GM23248 (cell line): ENCODE measurements at regions not wholly inside any gene's neighbourhood (a gene's known extent, or its start where the extent isn't known, plus 50 kb on each side); places are given as distances from the start of the nearest gene placed in this dataset.

Experiments used
- EZH2 ChIP-seq: fragments of 200-600 bp; sonication (generic); IDR thresholded peaks from 2 replicates; pipeline ENCODE4 v1.6.1; 2018; ENCODE audit warnings: antibody characterized with exemption, mild to moderate bottlenecking; ENCODE audit not compliant: insufficient read depth, poor library complexity, severe bottlenecking
- EZH2phosphoT487 ChIP-seq: fragments of 200-600 bp; sonication (generic); IDR thresholded peaks from 2 replicates; pipeline ENCODE4 v1.6.1; 2018; ENCODE audit warnings: antibody characterized with exemption, moderate library complexity, mild to moderate bottlenecking, low read depth; ENCODE audit not compliant: insufficient read depth

DNA sequence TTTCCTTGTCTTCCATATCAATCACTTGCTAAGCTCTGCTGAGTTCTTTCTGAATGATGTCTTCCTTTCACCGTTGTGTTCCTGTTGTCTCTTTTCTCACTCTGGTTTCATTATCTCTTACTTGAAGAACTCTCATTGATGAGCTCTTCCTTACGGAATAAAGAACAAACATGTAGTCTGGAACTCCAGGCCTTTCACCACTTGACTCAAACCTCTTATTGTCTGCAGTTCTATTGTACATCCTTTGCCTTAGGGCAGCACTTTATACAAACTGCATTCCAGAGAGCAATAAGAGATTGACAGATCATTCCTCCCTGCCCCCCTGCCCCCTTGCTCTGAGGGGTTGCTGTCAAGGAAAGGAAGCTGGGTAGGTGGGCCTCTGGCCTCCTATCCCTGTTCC is 517.4 kb downstream of the TMEM135 start:
- TF ChIP-seq EZH2: no peak
- no peak for TF ChIP-seq EZH2phosphoT487
